ENCODE measurements at regions not wholly inside any gene's neighbourhood (a gene's known extent, or its start where the extent isn't known, plus 50 kb on each side); places are given as distances from the start of the nearest gene placed in this dataset.

GRCh38 chr2:34949316-34949715, 1350.2 kb upstream of the FAM98A start:
- TF ChIP-seq, protein P1, sequence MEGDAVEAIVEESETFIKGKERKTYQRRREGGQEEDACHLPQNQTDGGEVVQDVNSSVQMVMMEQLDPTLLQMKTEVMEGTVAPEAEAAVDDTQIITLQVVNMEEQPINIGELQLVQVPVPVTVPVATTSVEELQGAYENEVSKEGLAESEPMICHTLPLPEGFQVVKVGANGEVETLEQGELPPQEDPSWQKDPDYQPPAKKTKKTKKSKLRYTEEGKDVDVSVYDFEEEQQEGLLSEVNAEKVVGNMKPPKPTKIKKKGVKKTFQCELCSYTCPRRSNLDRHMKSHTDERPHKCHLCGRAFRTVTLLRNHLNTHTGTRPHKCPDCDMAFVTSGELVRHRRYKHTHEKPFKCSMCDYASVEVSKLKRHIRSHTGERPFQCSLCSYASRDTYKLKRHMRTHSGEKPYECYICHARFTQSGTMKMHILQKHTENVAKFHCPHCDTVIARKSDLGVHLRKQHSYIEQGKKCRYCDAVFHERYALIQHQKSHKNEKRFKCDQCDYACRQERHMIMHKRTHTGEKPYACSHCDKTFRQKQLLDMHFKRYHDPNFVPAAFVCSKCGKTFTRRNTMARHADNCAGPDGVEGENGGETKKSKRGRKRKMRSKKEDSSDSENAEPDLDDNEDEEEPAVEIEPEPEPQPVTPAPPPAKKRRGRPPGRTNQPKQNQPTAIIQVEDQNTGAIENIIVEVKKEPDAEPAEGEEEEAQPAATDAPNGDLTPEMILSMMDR (IDR thresholded peaks at IDR 0.05): no peak
- TF ChIP-seq POLR2AphosphoS5 (IDR thresholded peaks at IDR 0.05): no peak
- no peak for TF ChIP-seq POLR2A (IDR thresholded peaks at IDR 0.05)

All from prostate gland (tissue), 2 donors.